Tibial nerve (tissue), 4 donors: ENCODE measurements at regions not wholly inside any gene's neighbourhood (a gene's known extent, or its start where the extent isn't known, plus 50 kb on each side); places are given as distances from the start of the nearest gene placed in this dataset.
A peak's percentile ranks its signal among the peaks of the same experiment; 100 is the strongest.

Experiments used
- DNase-seq, 2 donors: peaks; one replicate each; pipeline ENCODE4 v3.0.0-alpha.2; 2019; ENCODE audit warnings: low spot score in 2 of 2
- H3K27ac ChIP-seq, 4 donors: fragments of 200-600 bp; sonication (generic) in 3 of 4; one replicate each; pipeline ENCODE4 v1.5.1; 2017 to 2019; ENCODE audit warnings: mild to moderate bottlenecking in 1 of 4
- H3K27me3 ChIP-seq, 2 donors: fragments of 200-600 bp; sonication (generic) in 1 of 2; one replicate each; pipeline versions ENCODE4 v1.5.1 to v1.6.0; 2017 to 2019
- H3K36me3 ChIP-seq, 3 donors: fragments of 200-600 bp; sonication (generic); one replicate each; pipeline ENCODE4 v1.5.1; 2018 to 2019
- H3K4me1 ChIP-seq, 4 donors: fragments of 200-600 bp; sonication (generic) in 3 of 4; one replicate each; pipeline ENCODE4 v1.5.1; 2017 to 2019
- H3K4me3 ChIP-seq, 4 donors: fragments of 200-600 bp; sonication (generic) in 3 of 4; one replicate each; pipeline ENCODE4 v1.5.1; 2017 to 2019; ENCODE audit warnings: mild to moderate bottlenecking in 1 of 4, moderate library complexity in 1 of 4
- H3K9me3 ChIP-seq, 4 donors: fragments of 200-600 bp; sonication (generic) in 3 of 4; one replicate each; pipeline ENCODE4 v1.5.1; 2017 to 2019
- CTCF ChIP-seq, 5 experiments: fragments of 200-600 bp in 3 of 5; fragments of 450-650 bp in 2 of 5; sonication (generic) in 3 of 5; IDR thresholded peaks; one replicate each; pipeline ENCODE4 v1.5.1; 2016 to 2019; ENCODE audit warnings: antibody characterized with exemption in 5 of 5, mild to moderate bottlenecking in 3 of 5, moderate library complexity in 2 of 5
- EP300 ChIP-seq, 2 donors: sonication (generic); formaldehyde crosslinking; IDR thresholded peaks; one replicate each; pipeline ENCODE4 v1.6.1; 2017; ENCODE audit warnings: antibody characterized with exemption in 2 of 2, mild to moderate bottlenecking in 1 of 2
- POLR2A ChIP-seq, 2 donors: fragments of 450-650 bp; IDR thresholded peaks; one replicate each; pipeline ENCODE4 v1.6.1; 2017; ENCODE audit warnings: antibody characterized with exemption in 2 of 2, mild to moderate bottlenecking in 2 of 2, moderate library complexity in 2 of 2
- WGBS, 2 donors: methylation state at CpG; one replicate each; pipeline ENCODE4 v1.1.5; 2018; 5-methylcytosine and 5-hydroxymethylcytosine counted together

- 28 to 38% methylated on average over 5 of the region's 5 CpGs for WGBS, 2 donors
- peaks cover 0 to 3% of the 10 kb centered on the region in 2 donors for H3K27me3 ChIP-seq
- peaks cover 0 to 18% (median 8%) of the 10 kb centered on the region in 4 donors for H3K4me1 ChIP-seq
- TF ChIP-seq POLR2A (IDR thresholded peaks at IDR 0.05) (no peak), CTCF (IDR thresholded peaks at IDR 0.05) (no peak), EP300 (IDR thresholded peaks at IDR 0.05) (no peak)
- no peak overlapping the region for H3K27ac ChIP-seq
- H3K9me3 ChIP-seq: peaks cover 0 to 8% (median 0%) of the 10 kb centered on the region in 4 donors
- H3K36me3 ChIP-seq: no peaks in the 10 kb centered on the region
- no peak for DNase-seq
- peak overlapping the region in 3 of 4 donors; percentile 13 to 33 (median 13) for H3K4me3 ChIP-seq
Observed at GRCh38 chr3:150220799-150221198, 187.3 kb upstream of the TSC22D2 start.

GRCh38 chr3:150220041-150220440 lies 188.1 kb upstream of the TSC22D2 start:
- DNase-seq: no peak
- peaks cover 0 to 23% (median 8%) of the 10 kb centered on the region in 4 donors for H3K4me1 ChIP-seq
- no peak overlapping the region for H3K27ac ChIP-seq
- no peak overlapping the region for H3K4me3 ChIP-seq
- TF ChIP-seq POLR2A (IDR thresholded peaks at IDR 0.05): no peak
- peaks cover 0 to 8% (median 0%) of the 10 kb centered on the region in 4 donors for H3K9me3 ChIP-seq
- H3K36me3 ChIP-seq: no peaks in the 10 kb centered on the region
- peaks cover 0 to 3% of the 10 kb centered on the region in 2 donors for H3K27me3 ChIP-seq
- WGBS, 2 donors: 86 to 91% methylated on average over 3 of the region's 3 CpGs

GRCh38 chr3:150218841-150219240 lies 189.3 kb upstream of the TSC22D2 start:
- WGBS, 2 donors: 94 to 96% methylated on average over 3 of the region's 3 CpGs
- no peak overlapping the region for H3K27ac ChIP-seq
- peaks cover 0 to 8% (median 0%) of the 10 kb centered on the region in 4 donors for H3K9me3 ChIP-seq
- no peak for DNase-seq
- H3K36me3 ChIP-seq: no peaks in the 10 kb centered on the region
- TF ChIP-seq POLR2A (IDR thresholded peaks at IDR 0.05) (no peak), EP300 (IDR thresholded peaks at IDR 0.05) (no peak), CTCF (IDR thresholded peaks at IDR 0.05) (no peak)
- peaks cover 0 to 23% (median 8%) of the 10 kb centered on the region in 4 donors for H3K4me1 ChIP-seq
- H3K4me3 ChIP-seq: no peak overlapping the region
- peaks cover 0 to 3% of the 10 kb centered on the region in 2 donors for H3K27me3 ChIP-seq

- Histone ChIP-seq H3K27me3 (peaks cover 0 to 3% of the 10 kb centered on the region in 2 donors), H3K4me3 (no peak overlapping the region), H3K4me1 (peaks cover 0 to 23% (median 8%) of the 10 kb centered on the region in 4 donors), H3K27ac (no peak overlapping the region), H3K36me3 (no peaks in the 10 kb centered on the region), H3K9me3 (peaks cover 0 to 8% (median 0%) of the 10 kb centered on the region in 4 donors)
- WGBS, 2 donors: 62 to 77% methylated on average over 4 of the region's 4 CpGs
- TF ChIP-seq CTCF (IDR thresholded peaks at IDR 0.05) (no peak), POLR2A (IDR thresholded peaks at IDR 0.05) (no peak), EP300 (IDR thresholded peaks at IDR 0.05) (no peak)
- no peak for DNase-seq
Observed at GRCh38 chr3:150218236-150218635, 189.9 kb upstream of the TSC22D2 start.

GRCh38 chr3:150217691-150218090 lies 190.4 kb upstream of the TSC22D2 start:
- H3K9me3 ChIP-seq: peaks cover 0 to 8% (median 0%) of the 10 kb centered on the region in 4 donors
- no peak for DNase-seq
- no peaks in the 10 kb centered on the region for H3K36me3 ChIP-seq
- no peak for TF ChIP-seq CTCF (IDR thresholded peaks at IDR 0.05)
- TF ChIP-seq EP300 (IDR thresholded peaks at IDR 0.05): no peak
- no peak for TF ChIP-seq POLR2A (IDR thresholded peaks at IDR 0.05)
- H3K27ac ChIP-seq: no peak overlapping the region
- WGBS, 2 donors: 95 to 99% methylated on average over 4 of the region's 4 CpGs
- H3K4me1 ChIP-seq: peaks cover 0 to 23% (median 8%) of the 10 kb centered on the region in 4 donors
- peaks cover 0 to 3% of the 10 kb centered on the region in 2 donors for H3K27me3 ChIP-seq
- no peak overlapping the region for H3K4me3 ChIP-seq
